NCI-H2107 (cell line): ENCODE measurements at regions not wholly inside any gene's neighbourhood (a gene's known extent, or its start where the extent isn't known, plus 50 kb on each side); places are given as distances from the start of the nearest gene placed in this dataset.
"Not testable (repeated sequence)": the region's sequence is repeated elsewhere in the genome, so short reads cannot be mapped to it uniquely, and the experiment has no call there.

Experiments
- DNase-seq: peaks from one replicate; lab custom pipeline; 2025; lab: John Stamatoyannopoulos, UW

DNA sequence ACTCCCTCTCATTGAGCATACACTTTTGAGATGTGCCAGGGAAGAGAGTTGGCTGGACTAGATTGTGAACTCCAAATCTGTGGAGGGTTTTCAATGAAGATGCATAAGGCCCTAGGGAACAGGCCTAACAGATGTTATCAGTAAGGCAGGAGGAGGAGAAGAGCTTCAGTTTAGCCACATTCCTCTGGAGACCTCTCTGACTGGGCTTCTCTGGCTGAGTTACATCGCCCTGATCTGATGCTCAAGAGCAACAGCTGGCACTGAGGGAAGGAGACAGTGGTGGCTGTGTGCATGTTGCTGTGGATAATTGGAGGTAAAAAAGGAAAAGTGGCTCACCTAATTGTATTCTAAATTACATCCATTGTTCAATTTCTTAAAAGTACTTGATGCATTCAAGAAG, 206.4 kb upstream of the CFAP20DC start:
- DNase-seq: no peak

DNA sequence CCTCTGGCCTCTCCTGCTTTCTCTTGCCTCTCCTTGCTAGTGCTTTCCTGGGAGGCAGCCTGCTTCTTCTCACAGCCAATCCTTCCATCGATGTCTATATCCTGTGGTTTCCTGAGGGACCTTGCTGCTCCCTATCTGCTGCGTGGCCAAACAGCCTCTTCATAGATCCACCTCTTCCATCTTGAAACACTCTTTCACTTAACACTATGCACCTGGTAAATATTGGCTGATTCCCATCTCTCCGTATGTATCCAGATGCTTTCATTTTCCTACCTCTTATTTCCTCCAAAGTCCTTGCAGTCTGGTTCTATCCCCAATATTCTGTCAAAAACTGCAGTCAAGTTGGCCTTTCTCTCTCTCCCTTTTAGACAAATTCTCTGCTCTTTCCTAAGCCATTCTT, 205.2 kb upstream of the CFAP20DC start:
- DNase-seq: no peak

DNA sequence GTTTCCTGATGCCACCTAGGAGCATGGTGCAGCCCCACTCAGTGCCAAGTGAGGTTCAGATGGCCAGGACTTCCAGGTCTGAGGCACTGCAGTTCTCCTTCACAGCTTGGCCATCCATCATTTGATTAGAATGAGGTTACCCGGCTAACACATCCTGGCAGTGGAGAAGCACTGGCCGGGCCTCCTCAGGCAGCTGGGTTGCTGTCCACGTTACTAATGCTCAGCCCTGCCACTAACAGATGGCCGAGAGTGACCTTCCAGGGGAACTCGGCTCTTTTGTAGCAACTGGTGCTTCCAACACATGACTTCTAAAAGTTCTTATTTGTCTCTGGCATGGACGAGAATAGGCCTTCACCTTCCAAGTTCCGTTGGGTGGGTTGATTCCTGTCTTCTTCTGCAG, 204.6 kb upstream of the CFAP20DC start:
- no peak for DNase-seq

DNA sequence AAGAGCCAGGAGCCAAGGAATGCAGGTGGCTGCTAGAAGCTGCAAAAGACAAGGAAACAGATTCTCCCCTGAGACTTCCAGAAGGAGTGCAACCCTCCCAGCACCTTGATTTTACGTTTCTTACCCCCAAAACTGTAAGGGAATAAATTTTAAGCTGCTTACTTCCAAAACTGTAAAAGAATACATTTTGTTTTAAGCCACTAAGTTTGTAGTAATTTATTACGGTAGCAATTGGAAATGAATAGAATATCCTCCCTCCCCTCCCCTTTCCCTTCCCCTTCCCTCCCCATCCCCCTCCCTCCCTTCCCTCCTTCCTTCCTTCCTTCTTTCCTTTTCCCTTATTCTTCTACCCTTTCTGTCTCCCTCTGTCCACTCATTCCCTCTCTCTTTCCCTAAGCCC, 203.7 kb upstream of the CFAP20DC start:
- DNase-seq: no peak

DNA sequence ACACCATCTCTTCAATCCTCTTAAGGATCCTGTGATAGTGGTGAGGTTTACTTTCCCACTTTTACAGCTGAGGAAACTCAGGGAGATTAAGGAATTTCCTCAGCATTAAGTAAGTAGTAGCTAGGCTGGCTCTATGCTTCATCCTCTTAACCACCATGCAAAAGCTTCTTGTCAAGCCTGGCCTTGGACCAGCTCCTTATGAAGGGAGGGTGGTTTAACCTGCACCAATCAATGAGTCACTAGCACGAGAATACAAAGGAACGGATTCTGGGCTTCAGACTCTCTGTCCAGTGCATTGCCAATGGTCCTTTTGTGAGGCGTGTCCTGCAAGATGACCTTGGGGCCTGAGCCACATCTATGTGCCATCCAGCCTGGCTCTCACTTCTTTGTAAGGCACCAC, 202.0 kb upstream of the CFAP20DC start:
- no peak for DNase-seq

DNA sequence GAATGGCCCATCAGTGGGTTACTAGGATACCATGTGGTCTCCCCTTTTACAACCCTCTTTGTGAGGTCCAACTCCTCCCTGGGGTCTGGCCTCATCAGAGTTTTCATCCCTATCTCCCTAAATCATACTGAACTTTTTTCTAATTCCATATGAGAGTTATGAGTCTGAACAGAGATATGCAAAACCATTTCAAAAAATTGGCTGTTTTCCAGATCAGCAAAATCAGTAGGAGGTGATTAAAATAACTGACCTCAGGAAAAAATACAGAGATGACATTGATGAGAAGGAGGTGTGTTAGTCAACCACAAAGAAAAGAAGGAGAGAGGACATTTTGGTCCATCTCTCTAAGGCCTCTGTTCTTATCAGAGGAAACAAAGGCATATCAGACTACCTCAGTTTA, 200.8 kb upstream of the CFAP20DC start:
- DNase-seq: no peak

DNA sequence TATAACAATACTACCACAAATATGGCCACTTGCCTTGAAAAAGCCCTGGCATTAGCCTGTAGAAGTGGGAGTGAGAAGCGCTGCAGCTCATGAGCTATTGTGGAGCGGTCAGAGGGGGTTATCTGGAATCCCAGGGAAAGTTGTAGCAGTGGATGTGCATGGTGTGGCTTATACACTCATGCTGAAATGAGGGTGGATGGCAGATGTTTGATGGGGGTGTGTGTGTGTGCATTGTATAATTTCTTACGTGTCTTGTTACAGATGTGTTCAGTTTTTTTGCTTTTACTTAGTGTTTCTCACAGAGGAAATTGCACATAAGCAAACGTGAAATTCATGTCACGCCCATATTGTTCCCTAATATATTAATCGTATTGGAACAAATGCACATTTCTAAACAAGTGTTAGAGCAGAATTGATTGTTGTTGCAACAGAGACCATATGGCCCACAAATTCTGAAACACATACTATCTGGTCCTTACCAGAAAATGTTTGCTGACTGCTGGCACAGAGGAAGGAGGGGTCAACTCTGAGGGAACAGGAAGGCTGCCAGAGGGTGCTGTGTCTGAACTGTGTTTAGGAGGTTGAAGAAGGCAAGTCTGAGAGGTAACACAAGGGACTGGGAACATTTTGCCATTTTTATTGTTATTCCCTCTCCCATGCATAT, 200.0 kb upstream of the CFAP20DC start:
- DNase-seq: no peak

DNA sequence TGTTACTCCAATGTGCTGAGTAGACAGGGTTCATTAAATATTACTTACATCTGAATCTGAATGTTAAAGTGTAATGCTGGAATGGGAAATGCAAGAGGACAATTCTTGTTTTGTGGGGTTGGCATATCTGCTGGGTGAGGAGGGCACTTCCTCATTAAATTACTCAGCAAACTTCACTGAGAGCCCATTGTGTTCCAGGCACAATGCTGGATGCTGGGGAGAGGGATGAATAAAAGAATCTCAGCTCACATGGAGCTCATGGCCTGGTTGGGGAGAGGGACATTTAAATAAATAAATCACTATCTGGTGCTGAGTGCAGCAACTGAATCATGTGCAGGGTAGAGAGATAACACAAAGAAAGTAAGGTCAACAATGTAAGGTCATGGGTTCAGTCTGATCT, 199.2 kb upstream of the CFAP20DC start:
- no peak for DNase-seq

DNA sequence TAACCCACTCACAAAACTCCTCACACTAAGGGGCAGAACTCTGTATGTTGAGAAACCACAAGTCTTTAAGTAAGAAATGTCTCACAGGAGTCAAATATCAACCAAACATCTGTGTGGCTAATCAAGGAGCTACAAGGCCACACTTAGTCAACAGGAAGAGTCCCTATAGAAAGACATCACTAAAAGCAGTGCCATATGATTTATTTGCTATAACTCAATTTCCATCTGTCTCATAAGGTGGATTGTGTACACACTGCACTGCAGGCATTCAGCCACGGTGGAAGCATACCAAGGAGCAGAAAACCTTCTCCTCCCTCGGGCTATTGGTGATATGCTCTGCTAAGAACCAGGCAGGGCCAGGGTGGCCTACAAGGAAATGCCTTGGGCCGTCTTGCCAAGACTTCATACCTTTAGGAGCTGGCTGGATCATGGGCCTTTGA, 197.6 kb upstream of the CFAP20DC start:
- no peak for DNase-seq

DNA sequence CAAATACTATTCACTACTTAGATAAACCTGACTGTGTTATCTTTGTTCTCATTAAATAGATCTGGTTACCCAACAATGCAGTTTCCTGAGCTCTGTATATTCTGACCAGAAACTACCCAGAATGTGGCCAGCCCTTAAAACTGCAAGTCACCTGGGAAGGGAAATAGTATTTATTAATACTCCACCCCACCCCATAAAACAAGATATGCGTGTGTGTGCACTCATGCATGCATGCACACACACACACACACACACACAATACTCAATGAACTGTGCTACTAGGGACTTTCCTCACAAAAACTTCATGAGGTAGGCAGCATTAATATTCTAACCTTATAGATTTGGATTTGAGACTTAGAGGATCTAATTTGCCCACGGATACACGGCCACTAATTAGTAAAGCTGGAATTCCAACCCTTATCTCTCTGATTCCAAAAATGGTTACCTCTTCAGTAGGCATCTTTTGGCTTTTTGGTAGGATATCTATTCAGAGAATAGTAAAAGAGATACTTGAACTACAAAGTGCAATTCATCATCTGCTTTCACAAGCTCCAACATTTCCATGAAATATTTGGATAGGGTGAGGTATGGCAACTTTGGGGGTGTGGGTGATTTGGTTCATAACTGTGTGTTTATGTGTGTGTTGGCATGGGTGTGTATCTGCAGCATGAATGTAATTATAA, 197.0 kb upstream of the CFAP20DC start:
- DNase-seq: no peak

DNA sequence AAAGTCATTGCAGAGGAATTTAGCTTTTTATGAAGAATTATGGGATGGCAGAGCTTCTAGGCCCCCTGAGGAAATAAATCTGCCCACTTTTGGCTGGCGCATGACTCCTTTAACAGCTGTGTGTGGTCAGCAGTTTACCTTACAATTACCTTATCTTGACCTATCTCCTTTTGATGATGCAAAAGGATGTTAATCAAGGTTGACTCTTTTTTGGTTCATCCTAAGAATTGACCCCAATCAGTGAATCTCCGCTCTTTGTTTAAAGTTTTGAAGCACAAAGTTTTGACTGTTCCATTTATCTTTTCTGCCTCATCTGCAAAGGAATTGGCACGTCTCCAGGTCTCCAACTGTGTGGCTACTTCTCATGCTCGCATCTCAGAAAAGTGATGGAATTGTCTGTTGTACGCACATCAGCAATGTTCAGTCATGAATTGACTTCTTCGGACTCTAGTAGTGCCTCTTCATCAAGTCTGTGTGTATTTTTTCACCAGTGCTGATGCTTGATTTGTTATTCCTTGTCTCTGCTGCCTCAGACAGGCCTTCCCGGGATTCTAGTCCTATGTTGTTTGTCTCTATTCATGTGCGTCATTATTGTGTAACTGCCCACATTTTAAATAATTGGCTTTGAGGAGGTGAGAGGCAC, 196.2 kb upstream of the CFAP20DC start:
- no peak for DNase-seq

DNA sequence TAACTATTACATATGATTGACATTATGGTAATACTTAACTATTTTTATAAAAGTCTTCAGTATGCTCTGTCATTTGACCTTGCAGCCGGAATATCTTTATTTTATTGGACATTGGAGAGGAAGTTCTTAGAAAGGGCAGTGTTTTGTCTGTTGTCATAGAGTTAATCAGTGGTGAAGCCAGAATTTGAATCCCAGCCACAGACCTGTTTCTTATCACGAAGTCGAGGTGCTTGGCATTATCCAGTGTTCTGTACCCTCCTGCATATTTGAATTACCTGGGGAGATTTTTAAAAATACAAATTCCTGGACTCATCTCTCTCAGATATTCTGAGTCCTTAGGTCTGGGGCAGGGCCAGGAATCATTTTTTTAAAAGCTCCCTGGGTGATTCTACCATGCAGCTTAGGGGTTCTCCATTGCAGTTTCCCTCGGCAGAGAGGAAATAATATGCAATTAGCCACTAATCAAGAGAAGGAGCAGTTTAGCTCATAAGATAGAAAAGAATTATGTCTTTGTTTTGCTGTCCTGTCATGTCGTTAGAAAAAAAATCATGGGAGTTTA, 195.6 kb upstream of the CFAP20DC start:
- DNase-seq: no peak

DNA sequence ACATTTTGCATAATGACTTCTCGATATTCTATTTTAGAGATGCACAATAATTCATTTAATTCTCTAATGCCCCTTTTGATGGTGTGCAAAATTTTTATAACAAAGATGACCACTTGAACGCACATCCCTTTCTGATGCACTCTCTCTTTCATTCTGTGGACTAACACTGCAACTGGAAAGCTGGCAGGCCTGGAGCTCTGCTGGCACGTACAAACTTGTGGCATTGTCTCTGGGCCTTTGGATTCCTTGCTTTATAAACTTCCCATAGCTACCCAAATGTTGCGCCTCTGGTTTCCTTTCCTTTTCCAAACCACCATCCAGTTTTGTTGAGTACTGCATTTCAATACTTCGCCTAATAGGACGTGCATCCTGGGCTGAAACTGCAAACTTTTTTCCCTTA, 194.5 kb upstream of the CFAP20DC start:
- DNase-seq: no peak

DNA sequence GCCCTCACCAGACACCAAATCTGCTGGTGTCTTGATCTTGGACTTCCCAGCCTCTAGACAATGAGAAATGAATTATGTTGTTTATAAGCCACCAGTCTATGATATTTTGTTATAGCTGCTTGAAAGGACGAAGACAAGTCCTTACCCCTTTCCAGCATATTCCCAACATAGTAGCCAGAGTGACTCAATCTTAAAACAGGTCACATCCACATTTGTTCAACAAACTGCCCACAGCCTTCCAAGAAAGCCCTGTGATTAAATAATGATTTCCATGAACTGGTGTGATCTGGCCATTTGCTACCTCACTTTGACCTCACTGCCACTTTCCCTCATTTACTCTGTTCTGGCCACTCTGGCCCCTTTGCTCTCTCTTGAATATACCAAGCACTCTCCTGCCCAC, 193.7 kb upstream of the CFAP20DC start:
- no peak for DNase-seq

DNA sequence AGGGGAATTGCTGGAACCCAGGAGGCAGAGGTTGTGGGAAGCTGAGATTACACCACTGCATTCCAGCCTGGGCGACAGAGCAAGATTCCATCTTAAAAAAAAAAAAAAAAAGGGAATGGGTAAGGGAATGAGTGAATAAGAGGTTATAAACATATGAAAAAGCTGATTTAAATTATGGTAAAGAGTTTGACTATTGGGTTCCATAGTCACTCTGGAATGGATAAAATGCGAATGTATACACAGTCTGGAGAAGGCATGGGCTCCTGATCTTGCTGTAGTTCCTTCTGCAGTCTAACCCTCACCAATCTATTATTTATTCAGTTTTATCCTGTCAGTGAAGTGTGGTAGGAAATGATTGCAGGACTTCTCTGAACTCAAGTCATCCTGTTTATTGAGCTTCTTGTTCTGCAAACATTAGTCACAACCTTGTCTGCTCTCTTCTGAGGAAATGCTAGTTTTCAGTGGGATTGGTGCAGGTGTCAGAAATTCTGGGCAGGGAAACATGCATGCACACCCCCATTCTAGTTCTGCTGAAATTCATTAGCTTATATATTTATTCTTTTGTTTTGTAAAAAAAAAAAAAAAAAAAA, 190.9 kb upstream of the CFAP20DC start:
- no peak for DNase-seq

DNA sequence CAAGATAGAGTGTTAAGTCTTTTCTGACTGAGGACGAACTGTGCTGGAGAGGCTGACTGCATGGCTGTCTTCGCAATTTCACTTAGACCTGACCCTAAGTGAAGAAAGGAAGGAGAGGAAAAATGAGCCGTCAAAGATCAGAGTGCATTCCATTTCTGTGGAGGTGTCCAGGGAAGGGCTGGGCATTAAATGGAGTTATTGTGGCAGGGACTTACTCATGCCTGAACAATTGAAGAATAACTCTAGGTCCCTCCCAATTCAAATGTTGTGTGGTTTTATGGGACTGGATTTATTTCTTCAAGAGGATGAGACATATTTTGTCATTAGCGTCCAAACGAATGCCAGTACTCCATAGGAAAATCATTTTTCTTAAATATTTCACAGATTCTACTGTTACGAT, 187.3 kb upstream of the CFAP20DC start:
- DNase-seq: no peak

DNA sequence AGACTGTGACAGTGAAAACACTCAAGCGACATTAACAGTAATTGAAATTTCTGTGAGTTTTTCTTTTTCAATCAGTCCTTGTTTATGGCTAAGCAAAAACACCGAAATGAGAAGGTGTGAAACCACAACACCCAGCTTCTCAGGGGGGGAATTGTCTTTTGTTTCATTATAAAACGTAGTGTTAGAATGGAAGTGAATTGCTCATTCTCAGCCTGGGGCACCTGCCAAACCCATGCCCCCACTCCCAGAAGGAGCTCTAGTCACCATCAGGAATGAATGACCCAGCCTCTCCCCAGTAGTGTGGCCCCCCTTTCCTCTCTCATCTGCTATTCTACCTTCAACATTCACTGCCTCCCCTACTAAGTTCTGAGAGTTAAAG, 185.8 kb upstream of the CFAP20DC start:
- no peak for DNase-seq

DNA sequence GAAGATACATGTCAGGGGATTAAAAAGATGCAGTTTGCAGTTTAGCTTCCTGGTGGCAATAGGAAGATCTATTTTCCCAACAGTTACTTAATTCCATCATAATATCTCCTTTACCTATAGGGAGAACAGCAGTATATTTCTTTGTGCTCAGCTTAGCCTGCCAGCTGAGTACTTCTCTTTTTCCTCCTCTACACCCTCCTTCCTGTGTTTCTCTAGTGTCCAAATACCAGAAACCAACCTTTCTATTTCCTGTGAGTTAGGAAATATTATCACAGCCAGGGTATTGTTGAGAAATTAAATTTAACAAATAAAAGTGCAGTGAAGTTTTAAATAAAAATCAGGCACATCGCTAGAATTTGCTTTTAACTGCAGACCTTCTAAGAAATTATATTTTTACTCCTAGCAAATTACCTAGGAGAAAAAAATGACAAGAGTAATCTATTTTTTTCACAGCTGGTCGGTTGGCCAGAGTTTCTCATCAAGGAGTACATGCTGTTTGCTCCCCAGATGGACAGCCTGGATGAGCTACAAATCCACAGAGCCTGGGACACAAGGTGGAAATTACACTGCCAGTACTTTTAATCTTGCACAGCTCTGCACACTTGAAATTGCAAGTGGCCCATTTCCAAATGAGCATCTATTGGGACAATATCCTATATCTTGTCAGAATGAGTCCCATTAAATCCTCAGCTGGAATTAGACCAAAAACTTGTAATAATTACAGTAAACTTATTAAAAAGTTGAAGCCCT, 185.2 kb upstream of the CFAP20DC start:
- DNase-seq: no peak

DNA sequence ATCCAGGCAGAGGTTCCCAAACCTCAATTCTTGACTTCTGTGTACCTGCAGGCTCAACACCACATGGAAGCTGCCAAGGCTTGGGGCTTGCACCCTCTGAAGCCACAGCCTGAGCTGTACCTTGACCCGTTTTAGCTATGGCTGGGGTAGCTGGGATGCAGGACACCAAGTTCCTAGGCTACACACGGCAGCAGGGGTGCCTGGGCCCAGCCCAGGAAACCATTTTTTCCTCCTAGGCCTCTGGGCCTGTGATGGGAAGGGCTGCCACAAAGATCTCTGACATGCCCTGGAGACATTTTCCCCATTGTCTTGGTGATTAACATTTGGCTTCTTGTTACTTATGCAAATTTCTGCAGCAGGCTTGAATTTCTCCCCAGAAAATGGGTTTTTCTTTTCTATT, 180.6 kb upstream of the CFAP20DC start:
- not testable (repeated sequence) for DNase-seq

DNA sequence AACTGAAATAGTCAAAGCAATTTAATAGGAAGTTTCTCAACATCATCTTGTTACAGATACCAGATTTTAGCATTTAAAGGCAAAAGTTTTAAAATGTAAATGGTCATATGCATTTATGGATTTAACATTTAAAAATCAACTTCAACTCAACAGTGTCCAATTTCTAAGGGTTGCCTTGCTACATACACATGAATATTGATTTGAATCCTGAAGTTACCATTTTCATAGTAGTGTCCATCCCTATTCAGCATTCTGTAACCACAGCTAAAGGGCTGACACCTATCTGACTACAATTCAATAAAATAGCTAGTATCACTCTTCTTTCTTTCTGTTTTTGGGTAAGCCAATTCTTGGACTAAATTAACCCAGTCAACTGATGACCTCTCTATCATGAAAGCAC, 164.0 kb upstream of the CFAP20DC start:
- no peak for DNase-seq

DNA sequence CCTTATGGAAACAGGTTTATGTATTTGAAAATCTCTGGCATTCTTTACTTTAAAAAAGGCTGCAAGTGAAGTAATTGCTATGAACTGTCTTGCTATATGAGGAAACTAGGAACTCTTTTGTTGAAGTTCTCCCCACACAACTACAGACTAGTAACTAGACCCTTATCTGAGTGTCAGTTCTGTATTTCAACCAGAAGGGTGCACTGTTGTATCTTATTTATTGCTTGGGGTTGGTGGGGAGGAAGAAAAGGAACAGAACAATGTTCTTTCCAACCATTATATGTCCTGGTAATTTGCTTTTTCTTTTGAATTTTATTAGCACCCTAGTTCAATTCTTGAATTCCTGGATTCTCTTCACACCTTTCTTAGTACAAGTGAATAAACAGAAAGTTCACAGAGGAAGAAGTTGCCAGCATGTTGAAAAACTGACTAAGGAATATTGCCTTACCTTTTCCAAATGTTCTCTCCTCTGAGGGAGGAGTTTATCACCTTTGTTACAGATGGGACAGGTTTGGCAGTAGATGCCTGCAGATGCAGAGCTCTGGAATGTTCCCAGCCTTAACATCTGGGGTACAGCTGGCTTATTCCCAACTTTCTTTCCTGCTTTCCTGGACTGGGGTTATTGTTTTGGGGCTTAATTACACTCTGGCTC, 162.4 kb upstream of the CFAP20DC start:
- DNase-seq: peak; percentile 3

DNA sequence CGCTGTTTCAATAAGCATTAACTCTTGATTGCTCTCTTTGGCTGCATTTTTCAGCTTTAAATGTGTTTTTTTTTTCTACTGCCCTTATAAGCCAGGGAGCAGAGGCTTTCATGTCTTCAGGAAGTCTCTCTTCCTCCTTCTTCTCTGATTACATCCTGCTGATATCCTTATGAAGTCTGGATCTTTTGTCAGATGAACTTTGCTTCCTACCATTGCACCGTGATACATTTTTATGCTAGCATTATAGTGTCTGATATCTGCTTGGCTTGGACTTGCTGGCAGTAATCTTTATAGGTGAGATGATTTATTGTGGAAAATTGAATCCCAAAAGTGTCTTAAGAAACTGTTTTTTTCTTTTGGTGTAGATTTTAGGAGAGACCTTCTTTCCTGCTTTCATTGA, 160.4 kb upstream of the CFAP20DC start:
- DNase-seq: no peak
